Right atrium auricular region (tissue), 2 donors: ENCODE measurements at regions not wholly inside any gene's neighbourhood (a gene's known extent, or its start where the extent isn't known, plus 50 kb on each side); places are given as distances from the start of the nearest gene placed in this dataset.

Experiments
- DNase-seq: peaks from one replicate; pipeline ENCODE4 v3.0.0-alpha.2; 2019; ENCODE audit warnings: low spot score
- H3K27ac ChIP-seq, 2 donors: fragments of 200-600 bp; sonication (generic); 1 replicate in 1 of 2; 2 replicates in 1 of 2; pipeline ENCODE4 v1.5.1; 2016 to 2019
- H3K27me3 ChIP-seq, 2 donors: fragments of 200-600 bp; sonication (generic); one replicate each; pipeline versions ENCODE4 v1.5.1 to v1.6.0; 2017 to 2019
- H3K36me3 ChIP-seq: fragments of 200-600 bp; sonication (generic); one replicate; pipeline ENCODE4 v1.5.1; 2016
- H3K4me1 ChIP-seq, 2 donors: fragments of 200-600 bp; sonication (generic); one replicate each; pipeline versions ENCODE4 v1.5.1 to v1.6.0; 2017 to 2019
- H3K4me3 ChIP-seq, 2 donors: fragments of 200-600 bp; sonication (generic); 1 replicate in 1 of 2; 2 replicates in 1 of 2; pipeline ENCODE4 v1.5.1; 2017 to 2019; ENCODE audit warnings: mild to moderate bottlenecking in 1 of 2, moderate library complexity in 1 of 2
- H3K9me3 ChIP-seq, 2 donors: fragments of 200-600 bp; sonication (generic); one replicate each; pipeline ENCODE4 v1.5.1; 2019
- CTCF ChIP-seq, 2 donors: fragments of 200-600 bp; sonication (generic); IDR thresholded peaks; one replicate each; pipeline ENCODE4 v1.5.1; 2019; ENCODE audit warnings: antibody characterized with exemption in 2 of 2

- no peaks in the 10 kb centered on the region for H3K4me1 ChIP-seq
- H3K36me3 ChIP-seq = no peaks in the 10 kb centered on the region
- TF ChIP-seq CTCF (IDR thresholded peaks at IDR 0.05) = no peak
- H3K27ac ChIP-seq = no peak overlapping the region
- H3K27me3 ChIP-seq = no peaks in the 10 kb centered on the region
- no peak overlapping the region for H3K4me3 ChIP-seq
- no peak for DNase-seq
- H3K9me3 ChIP-seq = peaks cover 0 to 7% of the 10 kb centered on the region in 2 donors
Observed at GRCh38 chr11:26806219-26806618, 84.4 kb upstream of the SLC5A12 start.

GRCh38 chr11:26820739-26821138, 98.9 kb upstream of the SLC5A12 start:
- no peak for TF ChIP-seq CTCF (IDR thresholded peaks at IDR 0.05)
- H3K27ac ChIP-seq = no peak overlapping the region
- H3K4me1 ChIP-seq = no peaks in the 10 kb centered on the region
- no peaks in the 10 kb centered on the region for H3K27me3 ChIP-seq
- no peak for DNase-seq
- peaks cover 0 to 21% of the 10 kb centered on the region in 2 donors for H3K9me3 ChIP-seq
- no peak overlapping the region for H3K4me3 ChIP-seq
- H3K36me3 ChIP-seq = no peaks in the 10 kb centered on the region

- Histone ChIP-seq H3K4me3 (no peak overlapping the region), H3K36me3 (no peaks in the 10 kb centered on the region), H3K9me3 (peaks cover 0 to 21% of the 10 kb centered on the region in 2 donors), H3K4me1 (no peaks in the 10 kb centered on the region), H3K27me3 (no peaks in the 10 kb centered on the region), H3K27ac (no peak overlapping the region)
- TF ChIP-seq CTCF (IDR thresholded peaks at IDR 0.05) = no peak
- no peak for DNase-seq
Observed at GRCh38 chr11:26823963-26824362, 102.1 kb upstream of the SLC5A12 start.

- H3K27ac ChIP-seq = no peak overlapping the region
- no peak overlapping the region for H3K4me3 ChIP-seq
Observed at GRCh38 chr11:26827567-26828081, 105.8 kb upstream of the SLC5A12 start.

GRCh38 chr11:26828288-26828687, 106.4 kb upstream of the SLC5A12 start:
- Histone ChIP-seq H3K4me3 (no peak overlapping the region), H3K27me3 (no peaks in the 10 kb centered on the region), H3K36me3 (no peaks in the 10 kb centered on the region), H3K9me3 (peaks cover 0 to 17% of the 10 kb centered on the region in 2 donors), H3K4me1 (no peaks in the 10 kb centered on the region), H3K27ac (no peak overlapping the region)
- no peak for TF ChIP-seq CTCF (IDR thresholded peaks at IDR 0.05)
- no peak for DNase-seq

More at GRCh38 chr11:26827567-26828081, 105.8 kb upstream of the SLC5A12 start:
- H3K27me3 ChIP-seq = no peaks in the 10 kb centered on the region
- DNase-seq = no peak
- H3K4me1 ChIP-seq = no peaks in the 10 kb centered on the region
- H3K36me3 ChIP-seq = no peaks in the 10 kb centered on the region
- no peak for TF ChIP-seq CTCF (IDR thresholded peaks at IDR 0.05)
- peaks cover 0 to 21% of the 10 kb centered on the region in 2 donors for H3K9me3 ChIP-seq

- Histone ChIP-seq H3K9me3 (no peaks in the 10 kb centered on the region), H3K27me3 (no peaks in the 10 kb centered on the region), H3K4me1 (no peaks in the 10 kb centered on the region), H3K27ac (no peak overlapping the region), H3K36me3 (no peaks in the 10 kb centered on the region), H3K4me3 (no peak overlapping the region)
- no peak for DNase-seq
- no peak for TF ChIP-seq CTCF (IDR thresholded peaks at IDR 0.05)
Observed at GRCh38 chr11:26830218-26830617, 108.4 kb upstream of the SLC5A12 start.
